Loucy (cell line): ENCODE measurements at regions not wholly inside any gene's neighbourhood (a gene's known extent, or its start where the extent isn't known, plus 50 kb on each side); places are given as distances from the start of the nearest gene placed in this dataset.

ENCODE experiments used
- EZH2phosphoT487 ChIP-seq: fragments of 200-600 bp; IDR thresholded peaks from 2 replicates; pipeline ENCODE4 v1.6.1; 2018; ENCODE audit warnings: antibody characterized with exemption, mild to moderate bottlenecking, moderate library complexity, borderline replicate concordance
- TF ChIP-seq, protein P1 (sequence below): fragments of 200-600 bp; sonication (generic); conservative IDR thresholded peaks from 2 replicates; pipeline ENCODE4 v1.5.1; 2014; ENCODE audit warnings: mild to moderate bottlenecking, antibody characterized with exemption, low read length

DNA sequence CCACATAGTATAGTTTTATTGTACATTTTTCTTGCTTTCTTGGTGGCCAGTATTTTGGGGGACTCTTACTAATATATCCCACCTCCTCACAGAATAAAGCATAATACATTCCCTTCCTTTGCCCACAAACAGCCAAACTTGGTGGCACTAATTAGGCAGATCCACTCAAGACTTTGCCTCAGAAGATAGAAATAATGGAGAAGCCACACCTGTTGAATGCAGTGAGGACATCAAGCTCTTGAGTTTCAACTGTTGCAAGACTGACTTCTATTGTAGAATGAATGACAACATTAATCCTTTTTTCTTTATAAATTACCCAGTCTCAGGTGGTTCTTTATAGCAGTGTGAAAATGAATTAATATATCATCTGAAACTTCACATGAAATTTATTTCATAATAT lies 1183.6 kb upstream of the ATXN8OS start:
- TF ChIP-seq, protein P1, sequence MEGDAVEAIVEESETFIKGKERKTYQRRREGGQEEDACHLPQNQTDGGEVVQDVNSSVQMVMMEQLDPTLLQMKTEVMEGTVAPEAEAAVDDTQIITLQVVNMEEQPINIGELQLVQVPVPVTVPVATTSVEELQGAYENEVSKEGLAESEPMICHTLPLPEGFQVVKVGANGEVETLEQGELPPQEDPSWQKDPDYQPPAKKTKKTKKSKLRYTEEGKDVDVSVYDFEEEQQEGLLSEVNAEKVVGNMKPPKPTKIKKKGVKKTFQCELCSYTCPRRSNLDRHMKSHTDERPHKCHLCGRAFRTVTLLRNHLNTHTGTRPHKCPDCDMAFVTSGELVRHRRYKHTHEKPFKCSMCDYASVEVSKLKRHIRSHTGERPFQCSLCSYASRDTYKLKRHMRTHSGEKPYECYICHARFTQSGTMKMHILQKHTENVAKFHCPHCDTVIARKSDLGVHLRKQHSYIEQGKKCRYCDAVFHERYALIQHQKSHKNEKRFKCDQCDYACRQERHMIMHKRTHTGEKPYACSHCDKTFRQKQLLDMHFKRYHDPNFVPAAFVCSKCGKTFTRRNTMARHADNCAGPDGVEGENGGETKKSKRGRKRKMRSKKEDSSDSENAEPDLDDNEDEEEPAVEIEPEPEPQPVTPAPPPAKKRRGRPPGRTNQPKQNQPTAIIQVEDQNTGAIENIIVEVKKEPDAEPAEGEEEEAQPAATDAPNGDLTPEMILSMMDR, result no peak
- no peak for TF ChIP-seq EZH2phosphoT487
